ENCODE measurements at regions not wholly inside any gene's neighbourhood (a gene's known extent, or its start where the extent isn't known, plus 50 kb on each side); places are given as distances from the start of the nearest gene placed in this dataset.

DNA sequence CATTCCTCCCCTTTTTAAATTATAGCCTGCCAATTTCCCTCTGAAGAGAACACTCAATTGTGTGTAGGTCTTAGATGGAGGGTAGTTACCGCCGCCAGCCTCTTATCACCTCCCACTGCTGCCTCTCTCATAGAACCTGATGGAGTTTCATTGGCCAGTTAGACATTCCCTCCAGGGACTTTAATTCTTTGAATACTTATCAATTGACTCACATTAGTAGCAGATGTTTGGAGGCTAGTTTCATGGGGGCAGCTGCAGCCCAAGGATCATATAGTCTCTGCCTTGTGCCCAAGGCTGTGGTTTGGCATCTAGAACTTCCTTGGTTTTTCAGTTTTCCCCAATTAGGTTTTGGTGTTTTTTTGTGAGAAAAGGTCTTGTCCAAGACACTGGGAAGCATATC is 318.9 kb upstream of the HTR2A start:
- Mint-ChIP-seq H3K27me3 (ENCODE audit: low read depth) (no peaks in the 10 kb centered on the region), H3K4me1 (peaks cover 9% of the 10 kb centered on the region), H3K27ac (no peak overlapping the region), H3K4me3 (no peak overlapping the region), H3K9me3 (peaks cover 10% of the 10 kb centered on the region), H3K36me3 (ENCODE audit: low read depth) (no peaks in the 10 kb centered on the region)
- TF ChIP-seq, protein P1, sequence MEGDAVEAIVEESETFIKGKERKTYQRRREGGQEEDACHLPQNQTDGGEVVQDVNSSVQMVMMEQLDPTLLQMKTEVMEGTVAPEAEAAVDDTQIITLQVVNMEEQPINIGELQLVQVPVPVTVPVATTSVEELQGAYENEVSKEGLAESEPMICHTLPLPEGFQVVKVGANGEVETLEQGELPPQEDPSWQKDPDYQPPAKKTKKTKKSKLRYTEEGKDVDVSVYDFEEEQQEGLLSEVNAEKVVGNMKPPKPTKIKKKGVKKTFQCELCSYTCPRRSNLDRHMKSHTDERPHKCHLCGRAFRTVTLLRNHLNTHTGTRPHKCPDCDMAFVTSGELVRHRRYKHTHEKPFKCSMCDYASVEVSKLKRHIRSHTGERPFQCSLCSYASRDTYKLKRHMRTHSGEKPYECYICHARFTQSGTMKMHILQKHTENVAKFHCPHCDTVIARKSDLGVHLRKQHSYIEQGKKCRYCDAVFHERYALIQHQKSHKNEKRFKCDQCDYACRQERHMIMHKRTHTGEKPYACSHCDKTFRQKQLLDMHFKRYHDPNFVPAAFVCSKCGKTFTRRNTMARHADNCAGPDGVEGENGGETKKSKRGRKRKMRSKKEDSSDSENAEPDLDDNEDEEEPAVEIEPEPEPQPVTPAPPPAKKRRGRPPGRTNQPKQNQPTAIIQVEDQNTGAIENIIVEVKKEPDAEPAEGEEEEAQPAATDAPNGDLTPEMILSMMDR (IDR thresholded peaks at IDR 0.05; ENCODE audit: unreplicated experiment in 3 of 3) = no peak

DNA sequence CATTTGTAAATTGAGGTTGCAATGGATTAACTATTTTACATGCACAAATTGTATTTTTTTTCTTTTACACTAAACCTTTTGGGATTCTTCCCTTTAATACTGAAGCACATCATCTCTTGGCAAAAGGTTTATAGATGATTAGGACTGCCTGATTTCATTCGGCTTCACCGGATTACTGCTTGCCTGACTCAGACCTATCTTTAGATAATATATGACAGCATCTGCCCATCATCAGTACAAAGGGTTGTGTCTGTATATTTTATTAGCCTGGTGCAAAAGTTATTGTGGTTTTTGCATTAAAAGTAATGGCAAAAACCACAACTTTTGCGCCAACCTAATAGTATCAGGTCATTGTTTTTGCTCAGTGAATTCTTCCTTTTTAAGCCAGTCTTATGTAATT is 316.2 kb upstream of the HTR2A start:
- Mint-ChIP-seq H3K4me3 (no peak overlapping the region), H3K36me3 (ENCODE audit: low read depth) (no peaks in the 10 kb centered on the region)

DNA sequence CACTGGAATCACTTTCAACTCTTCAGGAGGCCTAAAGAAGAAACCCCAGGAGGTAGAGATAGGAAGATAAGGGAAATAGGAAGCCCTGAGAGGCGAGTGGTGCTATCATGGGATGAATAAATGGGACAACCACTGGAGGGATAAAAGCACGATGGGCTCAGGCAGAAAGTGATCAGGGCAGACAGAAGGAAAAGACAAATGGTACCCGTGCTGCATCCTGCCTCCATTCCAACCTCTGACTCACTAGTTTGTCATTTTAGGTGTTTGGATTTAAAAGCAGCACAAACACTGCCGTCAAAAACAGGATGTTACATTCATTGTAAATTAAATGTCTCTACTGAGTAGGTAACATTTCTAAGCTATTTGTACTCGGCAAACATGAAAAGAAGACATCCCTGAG is 314.3 kb upstream of the HTR2A start:
- H3K27ac Mint-ChIP-seq = no peak overlapping the region
- H3K4me1 Mint-ChIP-seq = peaks cover 10% of the 10 kb centered on the region

More for the DNA sequence above, 316.2 kb upstream of the HTR2A start:
- no peak overlapping the region for H3K27ac Mint-ChIP-seq
- H3K9me3 Mint-ChIP-seq = peaks cover 5% of the 10 kb centered on the region
- TF ChIP-seq, protein P1 (IDR thresholded peaks at IDR 0.05; ENCODE audit: unreplicated experiment in 3 of 3) = no peak
- H3K4me1 Mint-ChIP-seq = peaks cover 10% of the 10 kb centered on the region
- no peaks in the 10 kb centered on the region for H3K27me3 Mint-ChIP-seq (ENCODE audit: low read depth)

DNA sequence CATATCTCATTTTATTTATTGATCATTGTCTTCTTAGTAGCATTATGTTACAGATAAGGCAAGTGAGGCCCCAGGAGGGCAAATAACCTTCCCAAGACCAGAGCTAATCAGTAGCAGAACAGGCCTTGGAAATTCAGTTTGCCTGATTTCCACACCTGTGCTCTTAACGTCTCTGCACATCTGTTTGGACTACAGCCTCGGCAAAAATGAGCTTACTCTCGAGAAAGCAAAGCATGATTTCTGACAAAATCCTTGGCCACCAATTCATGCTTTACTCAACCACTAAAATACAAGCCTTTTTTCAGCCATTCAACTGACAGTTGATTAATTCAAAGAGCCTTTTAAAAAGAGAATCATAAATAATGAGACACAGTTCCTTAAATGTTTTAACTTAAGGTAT is 309.3 kb upstream of the HTR2A start:
- no peak overlapping the region for H3K4me3 Mint-ChIP-seq
- TF ChIP-seq, protein P1 (IDR thresholded peaks at IDR 0.05; ENCODE audit: unreplicated experiment in 3 of 3) = no peak
- no peak overlapping the region for H3K27ac Mint-ChIP-seq
- H3K27me3 Mint-ChIP-seq (ENCODE audit: low read depth) = no peaks in the 10 kb centered on the region
- peaks cover 5% of the 10 kb centered on the region for H3K4me1 Mint-ChIP-seq
- H3K9me3 Mint-ChIP-seq = peaks cover 7% of the 10 kb centered on the region
- no peaks in the 10 kb centered on the region for H3K36me3 Mint-ChIP-seq (ENCODE audit: low read depth)

More for the DNA sequence above, 314.3 kb upstream of the HTR2A start:
- Mint-ChIP-seq H3K27me3 (ENCODE audit: low read depth) (no peaks in the 10 kb centered on the region), H3K4me3 (no peak overlapping the region), H3K36me3 (ENCODE audit: low read depth) (no peaks in the 10 kb centered on the region), H3K9me3 (peaks cover 5% of the 10 kb centered on the region)
- TF ChIP-seq, protein P1 (IDR thresholded peaks at IDR 0.05; ENCODE audit: unreplicated experiment in 3 of 3) = no peak

DNA sequence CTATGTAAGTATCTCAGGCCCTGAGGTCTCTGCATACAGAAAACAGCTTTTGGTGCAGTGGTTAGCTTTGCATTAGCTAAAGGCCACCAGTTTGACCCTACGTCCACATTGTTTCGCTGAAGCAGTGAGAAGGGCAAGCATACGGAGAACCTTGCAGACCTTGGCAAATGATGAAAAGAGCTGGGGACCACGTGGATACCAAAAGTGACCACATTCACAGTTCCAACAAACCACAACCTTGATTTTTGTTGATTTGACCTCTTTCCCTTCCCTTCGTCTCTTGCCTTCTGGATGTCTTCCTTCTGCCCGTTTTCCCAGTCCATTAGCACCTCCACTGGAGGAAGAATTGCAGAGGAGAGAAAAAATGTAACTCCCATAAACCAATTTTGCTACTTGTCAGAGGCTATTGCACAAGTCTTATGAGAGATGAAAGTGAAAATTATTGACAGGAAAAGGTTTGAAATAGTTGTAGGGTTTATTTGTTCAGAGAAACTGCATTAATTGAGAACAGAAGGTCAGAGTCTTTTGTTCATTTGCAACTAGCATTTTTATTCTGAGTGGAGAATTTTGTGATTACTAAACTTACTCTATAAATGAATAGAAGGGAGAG is 293.9 kb upstream of the HTR2A start:
- Mint-ChIP-seq H3K36me3 (ENCODE audit: low read depth) (no peaks in the 10 kb centered on the region), H3K4me1 (no peaks in the 10 kb centered on the region), H3K9me3 (no peaks in the 10 kb centered on the region), H3K27me3 (ENCODE audit: low read depth) (no peaks in the 10 kb centered on the region), H3K4me3 (no peak overlapping the region), H3K27ac (no peak overlapping the region)
- TF ChIP-seq, protein P1 (IDR thresholded peaks at IDR 0.05; ENCODE audit: unreplicated experiment in 3 of 3) = no peak

DNA sequence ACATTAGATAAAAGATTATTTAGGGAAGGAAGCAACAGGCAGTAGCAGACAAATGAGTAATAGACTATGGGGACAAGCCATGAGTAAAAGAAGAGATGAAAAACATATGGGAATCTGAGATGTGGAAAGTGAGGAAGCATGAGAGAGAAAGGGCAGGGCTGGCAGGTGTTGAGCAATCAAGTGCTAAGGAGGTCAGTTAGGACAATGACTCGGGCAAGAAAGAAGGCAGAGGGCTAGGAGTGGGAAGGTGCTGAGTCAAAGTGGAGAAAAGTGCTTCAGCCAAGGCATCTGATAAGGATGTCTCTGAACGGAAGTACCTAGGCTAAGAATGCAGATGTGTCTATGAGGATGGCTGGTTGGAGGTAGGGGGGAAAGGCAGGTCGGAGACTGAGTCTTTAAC is 291.9 kb upstream of the HTR2A start:
- TF ChIP-seq, protein P1 (IDR thresholded peaks at IDR 0.05; ENCODE audit: unreplicated experiment in 3 of 3) = no peak
- peaks cover 8% of the 10 kb centered on the region for H3K4me1 Mint-ChIP-seq
- H3K27ac Mint-ChIP-seq = no peak overlapping the region
- no peaks in the 10 kb centered on the region for H3K27me3 Mint-ChIP-seq (ENCODE audit: low read depth)
- no peaks in the 10 kb centered on the region for H3K36me3 Mint-ChIP-seq (ENCODE audit: low read depth)
- no peaks in the 10 kb centered on the region for H3K9me3 Mint-ChIP-seq
- H3K4me3 Mint-ChIP-seq = no peak overlapping the region

Measured in nephron (organoid).